Sigmoid colon (tissue), 4 donors: ENCODE measurements at regions not wholly inside any gene's neighbourhood (a gene's known extent, or its start where the extent isn't known, plus 50 kb on each side); places are given as distances from the start of the nearest gene placed in this dataset.

Source experiments
- CTCF ChIP-seq, 4 experiments: fragments of 450-650 bp in 3 of 4; fragments of 200-600 bp in 1 of 4; IDR thresholded peaks; one replicate each; pipeline ENCODE4 v1.5.1; 2016 to 2019; ENCODE audit warnings: antibody characterized with exemption in 4 of 4, mild to moderate bottlenecking in 3 of 4, moderate library complexity in 2 of 4
- EP300 ChIP-seq, 4 donors: sonication (generic); formaldehyde crosslinking; IDR thresholded peaks; one replicate each; pipeline ENCODE4 v1.6.1; 2017; ENCODE audit warnings: antibody characterized with exemption in 4 of 4
- POLR2A ChIP-seq, 2 donors: fragments of 450-650 bp; IDR thresholded peaks; one replicate each; pipeline ENCODE4 v1.6.1; 2016; ENCODE audit warnings: antibody characterized with exemption in 2 of 2, mild to moderate bottlenecking in 2 of 2, moderate library complexity in 2 of 2
- POLR2AphosphoS5 ChIP-seq, 4 donors: sonication (generic); formaldehyde crosslinking; IDR thresholded peaks; one replicate each; pipeline ENCODE4 v1.6.1; 2017; ENCODE audit warnings: antibody characterized with exemption in 4 of 4

- TF ChIP-seq CTCF (IDR thresholded peaks at IDR 0.05) (no peak), EP300 (IDR thresholded peaks at IDR 0.05) (no peak), POLR2A (IDR thresholded peaks at IDR 0.05) (no peak), POLR2AphosphoS5 (IDR thresholded peaks at IDR 0.05) (no peak)
Measured at GRCh38 chr11:42571878-42572610, 739.8 kb upstream of the API5 start.
